GM04503 (cell line): ENCODE measurements at regions not wholly inside any gene's neighbourhood (a gene's known extent, or its start where the extent isn't known, plus 50 kb on each side); places are given as distances from the start of the nearest gene placed in this dataset.

Experiments
- DNase-seq: peaks from one replicate; pipeline ENCODE4 v3.0.0-alpha.2; 2012; ENCODE audit warnings: low read depth

- DNase-seq: no peak
Observed at GRCh38 chr9:18350995-18351595, 122.9 kb upstream of the ADAMTSL1 start.

DNA sequence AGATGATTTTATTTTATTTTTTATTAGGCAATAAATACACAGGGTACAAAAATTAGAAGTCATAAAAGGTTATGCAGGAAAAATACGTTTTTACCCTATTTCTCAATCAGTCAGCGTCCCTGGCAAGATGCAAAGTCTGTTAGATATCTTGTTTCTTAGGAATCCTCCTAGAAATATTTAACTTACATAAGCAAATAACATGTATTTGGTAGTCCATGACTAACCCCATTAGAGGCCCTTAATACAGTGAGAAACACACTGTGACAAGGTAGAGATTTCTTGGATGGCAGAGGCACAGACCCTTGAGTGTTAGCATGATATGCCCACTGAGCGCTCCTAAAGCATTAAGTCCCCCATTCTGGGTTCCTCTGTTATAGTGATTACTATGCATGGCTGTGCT is 121.2 kb upstream of the ADAMTSL1 start:
- DNase-seq: no peak

DNA sequence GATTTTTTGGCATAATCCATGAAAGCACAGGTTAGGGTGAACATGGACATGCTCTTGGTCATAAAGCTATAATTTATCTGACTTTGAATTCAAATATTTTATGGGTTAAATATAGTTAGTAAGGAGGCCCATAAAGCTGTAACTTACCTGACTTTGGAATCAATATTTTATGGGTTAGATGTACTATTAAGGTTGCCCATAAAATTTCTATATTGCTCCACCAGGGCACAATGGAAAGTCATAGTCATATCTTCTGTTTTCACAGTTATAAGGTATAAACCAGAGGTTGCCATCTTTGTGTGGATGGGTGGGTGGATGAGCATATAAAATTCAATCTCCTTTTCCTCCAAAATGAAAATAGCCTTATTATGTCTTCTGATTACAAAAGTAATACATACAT is 120.5 kb upstream of the ADAMTSL1 start:
- DNase-seq: no peak

GRCh38 chr9:18357321-18357720 is 116.6 kb upstream of the ADAMTSL1 start:
- DNase-seq: no peak

DNA sequence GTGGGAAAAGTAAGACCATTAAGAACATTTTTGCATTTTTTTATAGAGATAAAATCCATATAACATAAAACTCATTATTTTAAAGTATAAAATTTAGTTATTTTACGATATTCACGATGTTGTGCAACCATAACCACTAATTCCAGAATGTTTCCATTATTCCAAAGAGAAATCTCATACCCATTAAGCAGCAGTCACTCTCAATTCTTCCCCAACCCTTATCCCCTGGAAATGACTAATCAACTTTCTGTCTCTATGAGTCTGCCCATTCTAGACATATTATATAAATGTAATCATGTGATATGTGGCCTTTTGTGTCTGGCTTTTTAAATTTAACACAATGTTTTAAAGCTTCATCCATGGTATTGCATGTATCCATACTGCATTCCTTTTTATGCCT is 115.6 kb upstream of the ADAMTSL1 start:
- no peak for DNase-seq

GRCh38 chr9:18359335-18359734 is 114.6 kb upstream of the ADAMTSL1 start:
- peak; percentile 83 for DNase-seq

GRCh38 chr9:18360005-18360404 is 113.9 kb upstream of the ADAMTSL1 start:
- DNase-seq: no peak

DNA sequence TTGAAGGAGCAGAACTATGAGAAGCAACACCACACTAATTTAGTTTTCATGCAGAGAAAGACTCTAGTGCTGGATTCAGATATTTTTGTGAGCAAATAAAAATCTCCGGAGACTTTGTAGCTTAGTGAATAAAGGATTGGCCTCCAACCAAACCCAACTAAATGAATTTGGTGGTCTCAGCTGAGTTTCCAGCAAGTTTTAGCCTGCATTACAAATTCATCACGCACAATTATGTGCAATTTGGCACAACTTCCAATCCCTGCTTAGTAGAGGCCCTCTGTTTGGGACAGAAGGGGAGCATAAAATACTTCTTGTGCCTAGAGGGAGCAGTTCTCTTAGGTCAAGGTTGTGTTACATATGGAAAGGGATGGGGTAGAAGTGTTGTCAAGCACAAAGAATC is 112.3 kb upstream of the ADAMTSL1 start:
- DNase-seq: no peak

DNA sequence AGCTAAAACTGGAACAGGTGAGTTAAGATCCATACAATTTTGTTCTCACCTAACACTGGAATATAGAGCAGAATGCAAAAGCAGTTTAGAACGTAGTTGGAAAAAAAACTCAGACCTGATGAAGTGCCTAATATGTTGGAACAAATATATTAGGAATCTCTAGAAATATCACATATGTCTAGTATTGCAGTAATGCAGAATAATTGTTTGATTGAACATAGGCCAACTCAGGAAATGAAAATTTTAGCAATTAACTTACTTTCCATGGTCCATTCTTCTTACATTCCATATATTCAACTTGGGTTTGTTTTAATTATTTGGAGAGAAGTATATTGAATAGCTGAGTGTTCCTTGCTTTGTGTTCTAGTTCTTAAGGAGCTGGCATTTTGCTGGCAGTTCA is 111.8 kb upstream of the ADAMTSL1 start:
- DNase-seq: no peak

DNA sequence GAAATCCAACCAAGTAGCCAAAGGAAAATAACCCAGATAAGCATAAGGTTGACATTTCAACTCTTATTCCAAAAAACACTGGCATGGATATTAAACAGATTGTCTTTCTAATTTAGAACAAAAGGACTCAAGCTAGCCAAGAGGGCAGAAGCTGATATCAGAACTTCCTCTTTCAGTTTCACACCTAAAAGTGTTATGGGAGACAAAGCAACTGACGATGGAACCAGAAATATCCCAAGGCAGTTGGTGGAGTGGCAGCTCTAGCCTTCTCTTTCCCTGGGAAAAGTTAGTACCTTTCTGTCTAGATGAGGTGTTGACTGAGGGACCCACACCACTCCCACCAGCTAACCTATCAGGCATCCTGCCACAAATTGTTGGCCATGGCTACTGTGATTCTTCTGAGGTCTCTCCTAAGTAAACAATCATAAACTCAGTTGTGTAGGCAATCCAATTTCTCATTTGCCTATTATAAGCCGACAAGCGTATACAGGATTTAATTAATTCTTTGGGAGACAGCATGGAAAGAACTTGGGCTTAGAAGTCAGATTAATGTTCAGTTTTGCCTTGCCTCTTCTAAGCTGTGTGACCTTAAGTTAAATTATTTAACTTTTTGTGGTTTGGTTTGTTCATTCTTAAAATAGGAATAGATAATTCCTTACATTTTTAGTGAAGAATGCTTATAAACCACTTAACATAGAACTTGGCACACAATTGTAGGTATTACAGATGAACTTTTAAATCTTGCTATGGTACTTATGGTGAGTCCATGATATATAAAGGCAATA is 110.9 kb upstream of the ADAMTSL1 start:
- DNase-seq: peak; percentile 51

DNA sequence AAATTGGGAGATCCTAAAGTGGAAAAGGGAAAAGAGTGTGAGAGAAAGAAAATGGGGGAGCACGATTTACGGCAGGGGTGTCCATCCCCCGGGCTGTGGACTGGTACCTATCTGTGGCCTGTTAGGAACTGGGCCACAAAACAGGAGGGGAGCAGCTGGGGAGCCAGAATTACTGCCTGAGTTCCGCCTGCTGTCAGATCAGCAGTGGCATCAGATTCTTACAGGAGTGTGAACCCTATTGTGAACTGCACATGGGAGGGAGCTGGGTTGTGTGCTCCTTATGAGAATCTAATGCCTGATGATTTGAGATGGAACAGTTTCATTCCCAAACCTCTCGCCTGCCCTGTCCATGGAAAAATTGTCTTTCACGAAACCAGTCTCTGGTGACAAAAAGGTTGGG is 108.3 kb upstream of the ADAMTSL1 start:
- no peak for DNase-seq

GRCh38 chr9:18366184-18366583 is 107.8 kb upstream of the ADAMTSL1 start:
- DNase-seq: no peak

DNA sequence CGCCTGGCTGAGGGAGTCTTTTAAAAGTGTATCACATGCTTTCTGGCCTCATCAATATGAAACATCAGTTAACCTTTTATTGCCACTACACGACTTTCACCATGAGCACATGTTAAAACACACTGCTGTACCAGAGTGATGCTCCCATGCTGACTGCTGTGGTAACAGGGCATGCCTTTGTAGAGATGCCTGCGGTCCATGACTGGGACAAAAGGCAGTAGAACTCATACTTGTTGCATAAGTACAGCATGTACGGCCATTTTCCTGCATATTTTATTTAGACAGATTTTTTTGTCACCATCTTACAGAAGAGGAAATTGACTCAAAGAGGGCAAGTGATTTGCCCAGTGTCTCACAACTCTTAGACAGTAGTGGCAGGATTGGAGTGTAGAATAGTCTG is 105.7 kb upstream of the ADAMTSL1 start:
- no peak for DNase-seq

DNA sequence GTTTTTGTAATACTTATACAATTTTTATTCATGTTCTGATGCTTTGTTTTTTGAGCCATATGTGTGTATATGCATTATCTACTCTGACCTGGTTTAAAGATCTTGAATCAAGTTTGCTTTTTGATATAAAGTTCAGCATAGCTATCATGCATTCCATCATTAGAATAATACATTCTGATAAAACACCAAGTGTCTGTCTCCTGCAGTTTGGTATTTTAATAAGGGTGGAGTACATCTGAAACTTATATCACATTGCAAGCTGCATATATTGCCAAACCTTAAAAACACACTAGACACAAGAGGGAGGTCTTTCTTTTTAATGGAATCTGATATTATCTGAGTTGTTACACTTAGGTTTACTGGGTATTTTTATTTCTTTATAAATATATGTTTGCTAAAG is 102.8 kb upstream of the ADAMTSL1 start:
- no peak for DNase-seq

GRCh38 chr9:18371621-18372020 is 102.3 kb upstream of the ADAMTSL1 start:
- DNase-seq: no peak

DNA sequence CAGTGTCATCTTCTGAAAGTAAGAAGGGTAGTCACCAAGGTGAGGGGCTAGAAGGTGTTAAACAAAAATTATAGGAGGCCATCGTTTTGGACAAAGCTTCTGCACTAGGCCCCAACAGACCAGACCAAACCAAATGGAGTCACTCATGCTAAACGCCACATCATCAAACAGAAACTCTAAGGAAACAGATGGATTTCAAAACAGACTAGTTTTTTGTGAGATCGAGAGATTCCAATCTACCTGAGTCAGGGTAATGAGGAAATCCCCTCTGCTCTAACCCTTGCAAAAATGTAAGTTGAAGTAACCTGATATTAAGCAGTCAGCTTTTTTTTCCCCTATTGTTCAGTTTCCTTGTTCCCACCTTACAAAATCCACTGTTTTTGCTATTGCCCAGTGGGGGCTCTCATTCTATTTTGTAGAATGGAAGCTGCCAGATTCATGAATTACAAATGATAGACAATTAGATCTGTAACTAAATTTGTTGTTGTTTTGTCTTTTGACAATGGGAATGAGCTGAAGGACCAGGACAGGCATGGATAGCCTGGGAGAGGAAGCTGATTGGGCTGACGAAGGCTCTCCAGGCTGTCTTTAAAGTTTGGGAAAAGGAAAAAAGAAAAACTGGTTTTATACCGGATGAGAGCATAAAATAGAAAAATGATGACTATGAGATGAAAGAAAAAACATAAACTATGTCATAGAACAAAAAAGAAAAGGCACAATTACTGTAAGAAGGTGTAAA is 94.7 kb upstream of the ADAMTSL1 start:
- no peak for DNase-seq

DNA sequence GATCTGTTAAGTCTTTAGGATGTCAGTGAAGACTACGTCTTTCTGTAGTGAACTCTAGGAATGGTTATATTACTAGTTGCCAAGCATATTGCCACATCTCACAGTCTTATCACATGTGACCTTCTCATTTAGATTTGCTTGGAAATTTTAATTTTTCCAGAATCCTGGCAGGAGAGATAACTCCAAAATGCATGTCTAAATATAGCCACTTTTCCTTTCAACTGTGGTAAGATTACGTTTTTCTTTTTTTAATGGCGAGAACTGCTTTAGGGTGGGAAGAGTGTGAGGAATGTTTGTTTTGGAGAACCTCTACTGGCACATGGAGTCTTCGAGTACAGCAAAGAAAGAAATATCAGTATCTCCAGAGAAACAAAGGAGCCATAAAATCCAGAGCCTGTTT is 91.7 kb upstream of the ADAMTSL1 start:
- DNase-seq: no peak

DNA sequence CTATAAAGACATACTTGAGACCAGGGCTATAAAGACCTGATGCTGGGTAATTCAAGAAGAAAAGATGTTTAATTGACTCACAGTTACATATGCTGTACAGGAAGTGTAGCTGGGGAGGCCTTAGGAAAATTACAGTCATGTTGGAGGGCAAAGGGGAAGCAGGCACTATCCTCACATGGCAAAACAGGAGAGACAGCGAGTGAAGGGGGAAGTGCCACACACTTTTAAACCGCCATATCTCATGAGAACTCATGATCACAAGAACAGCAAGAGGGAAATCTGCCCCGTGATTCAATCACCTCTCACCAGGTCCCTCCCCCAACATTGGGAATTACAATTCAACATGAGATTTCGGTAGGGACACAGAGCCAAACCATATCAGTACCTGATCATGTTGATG is 89.9 kb upstream of the ADAMTSL1 start:
- no peak for DNase-seq

- peak; percentile 73 for DNase-seq
Observed at GRCh38 chr9:18385696-18386490, 88.1 kb upstream of the ADAMTSL1 start.

- peak; percentile 85 for DNase-seq
Observed at GRCh38 chr9:18390393-18390792, 83.6 kb upstream of the ADAMTSL1 start.

DNA sequence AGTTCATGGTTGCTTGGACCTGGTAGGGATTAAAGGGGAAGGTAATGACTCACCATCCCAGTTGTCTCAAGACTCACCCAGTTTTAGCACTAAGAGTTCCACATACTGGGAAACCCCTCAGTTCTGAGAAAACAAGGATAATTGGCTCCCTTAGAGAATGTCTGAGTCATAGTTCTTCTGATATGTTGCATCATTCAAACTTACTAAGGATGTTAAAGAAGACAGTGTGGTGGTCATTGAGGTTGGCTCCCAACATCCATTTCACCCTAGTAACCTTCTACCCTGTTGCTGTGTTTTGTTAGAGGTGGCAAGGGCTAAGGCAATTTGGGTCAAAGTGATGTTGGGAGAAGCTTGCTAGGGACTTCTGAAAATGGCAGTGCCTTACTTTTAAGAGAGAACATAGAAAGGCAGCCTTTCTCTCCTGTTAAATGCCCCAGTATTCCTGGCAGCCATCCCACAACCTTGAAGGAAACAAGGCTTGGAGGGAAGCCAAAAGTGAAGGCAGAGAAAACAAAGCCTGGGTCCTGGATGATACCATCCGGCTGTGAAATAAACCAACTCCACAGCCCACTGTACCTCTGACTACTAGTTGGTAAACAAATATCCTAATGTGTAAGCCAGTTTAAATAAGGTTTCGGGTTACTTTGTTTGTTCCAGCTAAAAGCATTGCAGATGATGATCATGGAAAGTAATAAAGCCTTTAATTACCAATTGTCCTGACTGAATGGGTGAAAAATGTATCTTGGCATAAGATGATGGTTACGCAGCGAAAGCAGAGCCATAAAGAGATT is 80.4 kb upstream of the ADAMTSL1 start:
- DNase-seq: peak; percentile 92
